AG04450 (cell line): ENCODE measurements at regions not wholly inside any gene's neighbourhood (a gene's known extent, or its start where the extent isn't known, plus 50 kb on each side); places are given as distances from the start of the nearest gene placed in this dataset.

ENCODE experiments used
- CTCF ChIA-PET: fragments of 300-600, 350-600 bp; formaldehyde crosslinking; extraction: SDS; loops from one replicate; lab custom pipeline; 2022; ENCODE audit warnings: antibody characterized with exemption, inconsistent platforms; lab: Charles Lee
- POLR2A ChIA-PET: fragments of 350-600 bp; formaldehyde crosslinking; extraction: SDS; loops from one replicate; lab custom pipeline; 2021; ENCODE audit warnings: antibody characterized with exemption, inconsistent platforms; lab: Yijun Ruan, JAX
- DNase-seq: peaks from one replicate; pipeline ENCODE4 v3.0.0-alpha.2; 2011; ENCODE audit warnings: low read depth, low spot score
- H3K27ac ChIP-seq: one replicate; pipeline ENCODE4 v1.5.1; 2012; ENCODE audit warnings: low read depth, low read length, control low read depth
- H3K27me3 ChIP-seq: one replicate; pipeline ENCODE4 v1.6.0; 2012; ENCODE audit warnings: low read length; ENCODE audit not compliant: control insufficient read depth, insufficient read depth
- H3K4me3 ChIP-seq: 2 replicates; pipeline ENCODE4 v1.5.1; 2011; ENCODE audit warnings: mild to moderate bottlenecking, low read depth, low read length, control low read depth
- H3K9me3 ChIP-seq: 2 replicates; pipeline ENCODE4 v1.5.1; 2012; ENCODE audit warnings: low read length; ENCODE audit not compliant: control insufficient read depth, insufficient read depth
- TF ChIP-seq, protein P1 (sequence below): IDR thresholded peaks from 2 replicates; pipeline ENCODE4 v1.5.1; 2011; ENCODE audit warnings: low read depth, low read length, control low read depth, inconsistent platforms

DNA sequence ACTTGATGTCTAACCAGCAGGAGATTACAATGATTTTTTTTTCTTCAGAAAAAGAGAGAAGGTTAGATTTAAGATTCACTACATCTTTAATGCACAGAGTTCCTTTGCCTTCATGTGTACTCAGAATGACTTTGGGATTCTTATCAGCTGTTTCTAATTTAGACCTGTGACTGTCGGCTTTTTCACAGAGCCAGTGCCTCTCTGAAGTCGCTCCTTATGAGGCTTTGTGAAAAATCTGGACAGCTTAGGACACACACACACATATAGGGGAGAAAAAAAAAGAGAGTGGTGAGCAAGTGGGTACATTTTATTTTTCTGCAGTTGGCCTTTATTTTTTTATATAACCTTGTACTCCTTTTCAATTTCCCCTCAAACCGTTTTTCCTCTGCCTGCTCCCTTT, 893.1 kb upstream of the CELF4 start:
- H3K27ac ChIP-seq: no peak overlapping the region
- no peak for DNase-seq
- peaks cover 7% of the 10 kb centered on the region for H3K9me3 ChIP-seq
- no peak overlapping the region for H3K4me3 ChIP-seq
- CTCF ChIA-PET: no interaction called here
- POLR2A ChIA-PET: no interaction called here
- TF ChIP-seq, protein P1, sequence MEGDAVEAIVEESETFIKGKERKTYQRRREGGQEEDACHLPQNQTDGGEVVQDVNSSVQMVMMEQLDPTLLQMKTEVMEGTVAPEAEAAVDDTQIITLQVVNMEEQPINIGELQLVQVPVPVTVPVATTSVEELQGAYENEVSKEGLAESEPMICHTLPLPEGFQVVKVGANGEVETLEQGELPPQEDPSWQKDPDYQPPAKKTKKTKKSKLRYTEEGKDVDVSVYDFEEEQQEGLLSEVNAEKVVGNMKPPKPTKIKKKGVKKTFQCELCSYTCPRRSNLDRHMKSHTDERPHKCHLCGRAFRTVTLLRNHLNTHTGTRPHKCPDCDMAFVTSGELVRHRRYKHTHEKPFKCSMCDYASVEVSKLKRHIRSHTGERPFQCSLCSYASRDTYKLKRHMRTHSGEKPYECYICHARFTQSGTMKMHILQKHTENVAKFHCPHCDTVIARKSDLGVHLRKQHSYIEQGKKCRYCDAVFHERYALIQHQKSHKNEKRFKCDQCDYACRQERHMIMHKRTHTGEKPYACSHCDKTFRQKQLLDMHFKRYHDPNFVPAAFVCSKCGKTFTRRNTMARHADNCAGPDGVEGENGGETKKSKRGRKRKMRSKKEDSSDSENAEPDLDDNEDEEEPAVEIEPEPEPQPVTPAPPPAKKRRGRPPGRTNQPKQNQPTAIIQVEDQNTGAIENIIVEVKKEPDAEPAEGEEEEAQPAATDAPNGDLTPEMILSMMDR: no peak
- no peaks in the 10 kb centered on the region for H3K27me3 ChIP-seq

DNA sequence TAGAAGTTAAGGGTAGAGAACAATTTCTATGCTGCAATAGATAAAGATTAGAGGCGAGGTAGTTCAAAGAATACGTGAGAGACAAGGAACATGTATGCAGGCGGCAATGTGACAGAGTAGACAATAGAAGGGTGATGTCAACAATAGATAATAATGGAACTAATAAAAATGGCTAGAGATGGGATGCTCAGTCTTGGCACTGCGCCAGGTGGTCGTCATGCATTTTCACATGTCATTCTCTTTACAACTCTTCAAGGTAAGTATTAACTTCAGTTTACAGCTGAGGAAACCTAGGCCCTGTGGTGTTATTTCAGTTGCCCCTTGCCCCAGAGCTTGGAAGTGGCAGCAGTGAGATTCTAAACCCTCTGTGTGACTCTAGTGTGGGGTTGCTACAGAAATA, 890.7 kb upstream of the CELF4 start:
- TF ChIP-seq, protein P1: no peak
- ChIA-PET CTCF (interaction anchor here (0.7 kb wide), 1 partner anchor 91 kb away, joined by 3 read pairs; no protein-coding TSS in a partner anchor), POLR2A (no interaction called here)
- Histone ChIP-seq H3K9me3 (peaks cover 10% of the 10 kb centered on the region), H3K4me3 (no peak overlapping the region), H3K27ac (no peak overlapping the region), H3K27me3 (no peaks in the 10 kb centered on the region)
- no peak for DNase-seq

DNA sequence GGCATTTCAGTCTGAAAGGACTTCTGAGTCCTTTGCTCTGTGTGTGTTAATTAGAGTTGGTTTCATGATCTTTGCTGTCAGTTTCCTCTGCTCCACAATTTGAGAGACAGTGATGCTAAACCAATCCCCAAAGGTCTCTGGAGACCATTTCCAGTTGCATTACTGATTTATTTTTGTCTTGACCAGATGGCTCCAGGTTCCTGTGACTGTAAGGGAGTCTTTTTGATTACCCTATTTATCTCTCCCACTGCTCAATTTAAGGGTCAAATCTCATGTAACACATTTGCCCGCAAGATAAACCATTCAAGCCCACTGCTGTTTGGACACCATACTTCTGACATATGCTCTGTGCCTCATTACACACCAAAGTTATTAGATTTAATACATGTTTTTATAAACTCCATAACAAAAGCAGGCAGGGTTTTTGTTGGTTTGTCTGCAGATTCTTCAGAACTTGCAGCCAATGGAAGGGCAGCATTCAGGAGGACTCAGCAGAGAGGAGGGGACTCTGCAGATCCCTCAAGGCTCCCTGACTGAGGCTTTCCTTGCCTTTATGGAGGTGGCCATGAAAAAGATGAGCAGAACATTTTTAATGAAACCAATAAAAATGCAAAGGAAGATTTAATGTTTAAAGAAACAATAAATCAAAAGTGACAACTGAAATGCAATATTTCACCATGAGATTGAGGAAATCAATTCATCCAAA, 889.3 kb upstream of the CELF4 start:
- CTCF ChIA-PET: no interaction called here
- Histone ChIP-seq H3K9me3 (peaks cover 10% of the 10 kb centered on the region), H3K27me3 (no peaks in the 10 kb centered on the region), H3K4me3 (no peak overlapping the region), H3K27ac (no peak overlapping the region)
- TF ChIP-seq, protein P1: no peak
- POLR2A ChIA-PET: no interaction called here
- DNase-seq: no peak

DNA sequence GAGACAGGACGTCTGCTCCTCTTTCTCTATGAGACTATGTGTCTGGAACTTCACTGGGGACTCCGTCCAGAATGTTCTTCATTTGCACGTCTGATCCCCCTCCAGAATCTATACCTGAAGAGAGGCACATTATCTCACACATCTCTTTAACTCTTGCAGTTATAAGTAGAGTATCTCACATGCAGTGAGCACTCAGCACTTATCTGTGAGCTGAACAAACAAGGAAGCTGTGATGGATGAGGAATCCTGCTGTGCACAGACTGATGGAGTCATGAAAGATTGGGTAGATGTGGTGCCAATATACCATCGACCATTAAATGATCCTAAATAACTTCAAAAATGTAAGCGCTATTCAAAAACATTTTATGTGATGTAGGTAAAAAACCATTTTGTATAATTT, 888.3 kb upstream of the CELF4 start:
- POLR2A ChIA-PET: no interaction called here
- TF ChIP-seq, protein P1: no peak

DNA sequence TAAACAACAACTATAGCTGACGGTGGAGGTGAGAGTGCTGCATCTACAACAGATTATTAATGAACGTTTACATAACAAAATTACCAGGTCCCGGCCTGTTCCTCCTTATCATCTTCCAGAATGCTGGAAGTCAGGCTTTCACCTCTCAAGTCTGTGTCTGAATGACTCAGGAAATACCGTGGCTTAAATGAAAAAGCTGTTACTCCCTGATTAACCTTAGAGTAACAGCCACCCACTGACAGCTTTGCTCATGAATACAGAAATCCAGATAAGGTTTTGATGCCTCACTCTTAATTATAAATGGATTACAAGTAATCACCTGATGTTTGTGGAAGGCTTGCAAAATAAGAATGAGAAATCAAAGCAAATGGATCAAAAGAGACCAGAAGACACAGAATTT, 885.3 kb upstream of the CELF4 start:
- CTCF ChIA-PET: no interaction called here
- no peak for DNase-seq
- no peak overlapping the region for H3K27ac ChIP-seq
- H3K27me3 ChIP-seq: no peaks in the 10 kb centered on the region
- no peak overlapping the region for H3K4me3 ChIP-seq
- TF ChIP-seq, protein P1: no peak
- POLR2A ChIA-PET: no interaction called here
- 0 out of 2 replicates have a peak, but pooled peaks cover 3% of the 10 kb centered on the region for H3K9me3 ChIP-seq

More for the DNA sequence above, 888.3 kb upstream of the CELF4 start:
- Histone ChIP-seq H3K27me3 (no peaks in the 10 kb centered on the region), H3K27ac (no peak overlapping the region), H3K9me3 (peaks cover 7% of the 10 kb centered on the region; the same call in 1 of the 2 replicates), H3K4me3 (no peak overlapping the region)
- DNase-seq: no peak
- CTCF ChIA-PET: no interaction called here
